BJ (cell line): ENCODE measurements at regions not wholly inside any gene's neighbourhood (a gene's known extent, or its start where the extent isn't known, plus 50 kb on each side); places are given as distances from the start of the nearest gene placed in this dataset.
"Not testable (repeated sequence)": the region's sequence is repeated elsewhere in the genome, so short reads cannot be mapped to it uniquely, and the experiment has no call there.

Experiments used
- CTCF ChIA-PET: fragments of 350-600 bp; formaldehyde crosslinking; extraction: SDS; loops from one replicate; lab custom pipeline; 2021; ENCODE audit warnings: antibody characterized with exemption, inconsistent platforms; lab: Yijun Ruan, JAX
- POLR2A ChIA-PET: fragments of 300-600 bp; sonication (Branson Sonifier 250); formaldehyde crosslinking; extraction: SDS; loops from one replicate; lab custom pipeline; 2021; ENCODE audit warnings: antibody characterized with exemption; lab: Charles Lee
- DNase-seq: peaks from one replicate; pipeline ENCODE4 v3.0.0-alpha.2; 2011; ENCODE audit warnings: low read depth
- H3K27me3 ChIP-seq: 2 replicates; pipeline ENCODE4 v1.6.0; 2011; ENCODE audit warnings: low read length; ENCODE audit not compliant: control insufficient read depth, insufficient read depth
- H3K36me3 ChIP-seq: 2 replicates; pipeline ENCODE4 v1.5.1; 2011; ENCODE audit warnings: low read length; ENCODE audit not compliant: control insufficient read depth, insufficient read depth
- H3K4me3 ChIP-seq: 2 replicates; pipeline ENCODE4 v1.5.1; 2011; ENCODE audit warnings: low read depth, mild to moderate bottlenecking, control low read depth, low read length
- CTCF ChIP-seq: IDR thresholded peaks from 2 replicates; pipeline ENCODE4 v1.5.1; 2011; ENCODE audit warnings: low read depth, mild to moderate bottlenecking, control low read depth, inconsistent platforms, low read length, moderate library complexity; ENCODE audit not compliant: insufficient read depth

GRCh38 chr4:138113819-138114400 is 128.2 kb downstream of the SLC7A11 start:
- no peak for DNase-seq
- Histone ChIP-seq H3K36me3 (no peaks in the 10 kb centered on the region), H3K27me3 (no peaks in the 10 kb centered on the region), H3K4me3 (no peak overlapping the region)
- ChIA-PET POLR2A (no interaction called here), CTCF (interaction anchor here (1.5 kb wide), 1 partner anchor 10 kb away, joined by 3 read pairs; no protein-coding TSS in a partner anchor)
- TF ChIP-seq CTCF = no peak

GRCh38 chr4:138112890-138113289 is 129.3 kb downstream of the SLC7A11 start:
- H3K36me3 ChIP-seq, POLR2A ChIA-PET, H3K27me3 ChIP-seq, DNase-seq, H3K4me3 ChIP-seq: not testable (repeated sequence)
- CTCF ChIA-PET = interaction anchor here (0.7 to 1.5 kb wide), 2 partner anchors 9 to 633 kb away, joined by 3 read pairs; no protein-coding TSS in a partner anchor

- ChIA-PET POLR2A (no interaction called here), CTCF (interaction anchor here (0.7 to 1.4 kb wide), 2 partner anchors 15 to 633 kb away, joined by 3 to 4 read pairs; no protein-coding TSS in a partner anchor)
These were observed 129.8 kb downstream of the SLC7A11 start for GRCh38 chr4:138112389-138112788.

GRCh38 chr4:138111462-138112000 is 130.6 kb downstream of the SLC7A11 start:
- CTCF ChIA-PET = interaction anchor here (0.8 to 1.4 kb wide), 3 partner anchors 10 to 21 kb away, joined by 4 to 5 read pairs (median 4); no protein-coding TSS in a partner anchor
- TF ChIP-seq CTCF = no peak
- Histone ChIP-seq H3K27me3 (no peaks in the 10 kb centered on the region), H3K4me3 (no peak overlapping the region), H3K36me3 (no peaks in the 10 kb centered on the region)
- POLR2A ChIA-PET = no interaction called here
- DNase-seq = no peak

More at GRCh38 chr4:138112389-138112788, 129.8 kb downstream of the SLC7A11 start:
- H3K36me3 ChIP-seq = no peaks in the 10 kb centered on the region
- no peak overlapping the region for H3K4me3 ChIP-seq
- DNase-seq = no peak
- TF ChIP-seq CTCF = no peak
- H3K27me3 ChIP-seq = no peaks in the 10 kb centered on the region

- H3K27me3 ChIP-seq = no peaks in the 10 kb centered on the region
- CTCF ChIA-PET = interaction anchor here (1.2 to 1.4 kb wide), 2 partner anchors 17 to 20 kb away, joined by 4 read pairs; no protein-coding TSS in a partner anchor
- no peaks in the 10 kb centered on the region for H3K36me3 ChIP-seq
- no peak overlapping the region for H3K4me3 ChIP-seq
- no peak for TF ChIP-seq CTCF
- POLR2A ChIA-PET = no interaction called here
- no peak for DNase-seq
These were observed 131.3 kb downstream of the SLC7A11 start for GRCh38 chr4:138110815-138111214.
